ENCODE measurements at regions not wholly inside any gene's neighbourhood (a gene's known extent, or its start where the extent isn't known, plus 50 kb on each side); places are given as distances from the start of the nearest gene placed in this dataset.

- H3K36me3 Mint-ChIP-seq (ENCODE audit: low read depth), result no peaks in the 10 kb centered on the region
- H3K27me3 Mint-ChIP-seq, result no peaks in the 10 kb centered on the region
- peaks cover 12% of the 10 kb centered on the region for H3K9me3 Mint-ChIP-seq
- no peak for ATAC-seq
- no peak for DNase-seq
- H3K4me3 Mint-ChIP-seq, result no peak overlapping the region
- no peaks in the 10 kb centered on the region for H3K4me1 Mint-ChIP-seq
- no peak overlapping the region for H3K27ac Mint-ChIP-seq
These were observed 802.5 kb upstream of the DPPA4 start for GRCh38 chr3:110139821-110140220.

GRCh38 chr3:110149763-110150162 lies 812.4 kb upstream of the DPPA4 start:
- ATAC-seq (no peak), DNase-seq (no peak)
- Mint-ChIP-seq H3K4me1 (no peaks in the 10 kb centered on the region), H3K27me3 (no peaks in the 10 kb centered on the region), H3K9me3 (no peaks in the 10 kb centered on the region), H3K4me3 (no peak overlapping the region), H3K27ac (no peak overlapping the region), H3K36me3 (ENCODE audit: low read depth) (no peaks in the 10 kb centered on the region)

GRCh38 chr3:110157221-110157620 lies 819.9 kb upstream of the DPPA4 start:
- no peak for DNase-seq
- Mint-ChIP-seq H3K27me3 (no peaks in the 10 kb centered on the region), H3K4me1 (no peaks in the 10 kb centered on the region), H3K27ac (no peak overlapping the region), H3K4me3 (no peak overlapping the region), H3K9me3 (no peaks in the 10 kb centered on the region), H3K36me3 (ENCODE audit: low read depth) (no peaks in the 10 kb centered on the region)
- no peak for ATAC-seq

GRCh38 chr3:110164632-110165369 lies 827.5 kb upstream of the DPPA4 start:
- Mint-ChIP-seq H3K36me3 (ENCODE audit: low read depth) (no peaks in the 10 kb centered on the region), H3K4me3 (no peak overlapping the region), H3K27me3 (no peaks in the 10 kb centered on the region), H3K4me1 (no peaks in the 10 kb centered on the region), H3K9me3 (no peaks in the 10 kb centered on the region), H3K27ac (no peak overlapping the region)
- ATAC-seq, result no peak
- DNase-seq, result no peak

- DNase-seq (no peak), ATAC-seq (no peak)
- Mint-ChIP-seq H3K27me3 (no peaks in the 10 kb centered on the region), H3K9me3 (no peaks in the 10 kb centered on the region), H3K36me3 (ENCODE audit: low read depth) (no peaks in the 10 kb centered on the region), H3K4me1 (no peaks in the 10 kb centered on the region), H3K27ac (no peak overlapping the region), H3K4me3 (no peak overlapping the region)
These were observed 828.0 kb upstream of the DPPA4 start for GRCh38 chr3:110165370-110165743.

GRCh38 chr3:110165753-110166152 lies 828.4 kb upstream of the DPPA4 start:
- Mint-ChIP-seq H3K36me3 (ENCODE audit: low read depth) (no peaks in the 10 kb centered on the region), H3K27ac (no peak overlapping the region), H3K27me3 (no peaks in the 10 kb centered on the region), H3K9me3 (no peaks in the 10 kb centered on the region), H3K4me1 (no peaks in the 10 kb centered on the region), H3K4me3 (no peak overlapping the region)
- DNase-seq, result no peak
- ATAC-seq, result no peak

GRCh38 chr3:110166791-110167190 lies 829.4 kb upstream of the DPPA4 start:
- Mint-ChIP-seq H3K27ac (no peak overlapping the region), H3K36me3 (ENCODE audit: low read depth) (no peaks in the 10 kb centered on the region), H3K4me1 (no peaks in the 10 kb centered on the region), H3K9me3 (no peaks in the 10 kb centered on the region), H3K27me3 (no peaks in the 10 kb centered on the region), H3K4me3 (no peak overlapping the region)
- DNase-seq, result no peak
- ATAC-seq, result no peak

- H3K9me3 Mint-ChIP-seq, result no peaks in the 10 kb centered on the region
- no peaks in the 10 kb centered on the region for H3K36me3 Mint-ChIP-seq (ENCODE audit: low read depth)
- H3K27me3 Mint-ChIP-seq, result no peaks in the 10 kb centered on the region
- H3K27ac Mint-ChIP-seq, result no peak overlapping the region
- H3K4me3 Mint-ChIP-seq, result no peak overlapping the region
- ATAC-seq (no peak), DNase-seq (no peak)
- no peaks in the 10 kb centered on the region for H3K4me1 Mint-ChIP-seq
These were observed 837.6 kb upstream of the DPPA4 start for GRCh38 chr3:110174908-110175307.

GRCh38 chr3:110178965-110179364 lies 841.6 kb upstream of the DPPA4 start:
- no peaks in the 10 kb centered on the region for H3K9me3 Mint-ChIP-seq
- no peaks in the 10 kb centered on the region for H3K27me3 Mint-ChIP-seq
- H3K4me3 Mint-ChIP-seq, result no peak overlapping the region
- ATAC-seq (no peak), DNase-seq (no peak)
- no peaks in the 10 kb centered on the region for H3K36me3 Mint-ChIP-seq (ENCODE audit: low read depth)
- H3K27ac Mint-ChIP-seq, result no peak overlapping the region
- H3K4me1 Mint-ChIP-seq, result no peaks in the 10 kb centered on the region

- H3K9me3 Mint-ChIP-seq, result no peaks in the 10 kb centered on the region
- DNase-seq (no peak), ATAC-seq (no peak)
- H3K4me1 Mint-ChIP-seq, result no peaks in the 10 kb centered on the region
- no peaks in the 10 kb centered on the region for H3K27me3 Mint-ChIP-seq
- H3K27ac Mint-ChIP-seq, result no peak overlapping the region
- H3K4me3 Mint-ChIP-seq, result no peak overlapping the region
- H3K36me3 Mint-ChIP-seq (ENCODE audit: low read depth), result no peaks in the 10 kb centered on the region
These were observed 843.4 kb upstream of the DPPA4 start for GRCh38 chr3:110180733-110181132.

- H3K36me3 Mint-ChIP-seq (ENCODE audit: low read depth), result no peaks in the 10 kb centered on the region
- DNase-seq, result no peak
- H3K27ac Mint-ChIP-seq, result no peak overlapping the region
- no peaks in the 10 kb centered on the region for H3K27me3 Mint-ChIP-seq
- ATAC-seq, result no peak
- H3K4me3 Mint-ChIP-seq, result no peak overlapping the region
- no peaks in the 10 kb centered on the region for H3K9me3 Mint-ChIP-seq
- no peaks in the 10 kb centered on the region for H3K4me1 Mint-ChIP-seq
These were observed 843.9 kb upstream of the DPPA4 start for GRCh38 chr3:110181226-110181625.

- no peak overlapping the region for H3K4me3 Mint-ChIP-seq
- no peaks in the 10 kb centered on the region for H3K27me3 Mint-ChIP-seq
- ATAC-seq (no peak), DNase-seq (no peak)
- no peaks in the 10 kb centered on the region for H3K9me3 Mint-ChIP-seq
- H3K27ac Mint-ChIP-seq, result no peak overlapping the region
- no peaks in the 10 kb centered on the region for H3K36me3 Mint-ChIP-seq (ENCODE audit: low read depth)
- peaks cover 2% of the 10 kb centered on the region for H3K4me1 Mint-ChIP-seq
These were observed 847.2 kb upstream of the DPPA4 start for GRCh38 chr3:110184536-110184935.

GRCh38 chr3:110193074-110193473 lies 855.7 kb upstream of the DPPA4 start:
- no peak overlapping the region for H3K4me3 Mint-ChIP-seq
- no peaks in the 10 kb centered on the region for H3K9me3 Mint-ChIP-seq
- no peak for ATAC-seq
- no peaks in the 10 kb centered on the region for H3K4me1 Mint-ChIP-seq
- no peak overlapping the region for H3K27ac Mint-ChIP-seq
- H3K36me3 Mint-ChIP-seq (ENCODE audit: low read depth), result no peaks in the 10 kb centered on the region
- H3K27me3 Mint-ChIP-seq, result no peaks in the 10 kb centered on the region
- DNase-seq, result no peak

GRCh38 chr3:110198717-110199587 lies 861.6 kb upstream of the DPPA4 start:
- Mint-ChIP-seq H3K27me3 (no peaks in the 10 kb centered on the region), H3K4me3 (no peak overlapping the region), H3K36me3 (ENCODE audit: low read depth) (no peaks in the 10 kb centered on the region), H3K27ac (no peak overlapping the region), H3K9me3 (peaks cover 6% of the 10 kb centered on the region), H3K4me1 (no peaks in the 10 kb centered on the region)
- DNase-seq (no peak), ATAC-seq (no peak)

GRCh38 chr3:110199588-110199943 lies 862.2 kb upstream of the DPPA4 start:
- Mint-ChIP-seq H3K27me3 (no peaks in the 10 kb centered on the region), H3K9me3 (peaks cover 6% of the 10 kb centered on the region), H3K36me3 (ENCODE audit: low read depth) (no peaks in the 10 kb centered on the region), H3K27ac (no peak overlapping the region), H3K4me3 (no peak overlapping the region), H3K4me1 (no peaks in the 10 kb centered on the region)
- no peak for DNase-seq
- no peak for ATAC-seq

All from activated naive CD8-positive, alpha-beta T cell treated with anti-CD3 and anti-CD28 coated beads, Interleukin-2, amount 50 U/mL, for 24 hours (primary cell).